OCI-LY1 (cell line): ENCODE measurements at regions not wholly inside any gene's neighbourhood (a gene's known extent, or its start where the extent isn't known, plus 50 kb on each side); places are given as distances from the start of the nearest gene placed in this dataset.

ENCODE experiments used
- EZH2 ChIP-seq: fragments of 200-600 bp; sonication (generic), shearing (Covaris generic); IDR thresholded peaks from 2 replicates; pipeline ENCODE4 v1.8.0; 2017; ENCODE audit warnings: borderline replicate concordance, mixed run types, mild to moderate bottlenecking, antibody characterized with exemption, low read length, moderate library complexity, mixed read lengths
- TF ChIP-seq, protein P1 (sequence below): fragments of 200-600 bp; sonication (generic), shearing (Covaris generic); IDR thresholded peaks from 2 replicates; pipeline ENCODE4 v1.5.1; 2017; ENCODE audit warnings: mild to moderate bottlenecking, antibody characterized with exemption, low read length, moderate library complexity, mixed read lengths

DNA sequence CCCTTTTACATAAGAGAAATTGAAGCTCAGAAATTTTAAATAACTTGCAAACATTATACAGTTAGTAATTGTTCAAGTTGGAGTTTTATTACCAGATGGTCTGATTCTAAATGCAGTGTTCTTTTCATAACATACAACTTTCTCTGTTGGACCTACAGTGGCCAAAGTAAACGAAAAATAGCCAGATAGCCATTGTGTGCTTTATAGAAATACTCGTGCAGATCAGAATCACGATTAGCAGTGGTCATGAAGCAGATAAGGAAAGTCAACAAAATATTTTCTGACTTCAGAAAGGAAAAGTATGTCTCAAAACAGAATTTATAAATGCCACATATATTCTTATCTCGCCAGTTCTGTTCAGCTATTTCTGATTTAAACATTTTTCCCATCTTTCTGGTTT, 436.9 kb downstream of the CNTN6 start:
- TF ChIP-seq, protein P1, sequence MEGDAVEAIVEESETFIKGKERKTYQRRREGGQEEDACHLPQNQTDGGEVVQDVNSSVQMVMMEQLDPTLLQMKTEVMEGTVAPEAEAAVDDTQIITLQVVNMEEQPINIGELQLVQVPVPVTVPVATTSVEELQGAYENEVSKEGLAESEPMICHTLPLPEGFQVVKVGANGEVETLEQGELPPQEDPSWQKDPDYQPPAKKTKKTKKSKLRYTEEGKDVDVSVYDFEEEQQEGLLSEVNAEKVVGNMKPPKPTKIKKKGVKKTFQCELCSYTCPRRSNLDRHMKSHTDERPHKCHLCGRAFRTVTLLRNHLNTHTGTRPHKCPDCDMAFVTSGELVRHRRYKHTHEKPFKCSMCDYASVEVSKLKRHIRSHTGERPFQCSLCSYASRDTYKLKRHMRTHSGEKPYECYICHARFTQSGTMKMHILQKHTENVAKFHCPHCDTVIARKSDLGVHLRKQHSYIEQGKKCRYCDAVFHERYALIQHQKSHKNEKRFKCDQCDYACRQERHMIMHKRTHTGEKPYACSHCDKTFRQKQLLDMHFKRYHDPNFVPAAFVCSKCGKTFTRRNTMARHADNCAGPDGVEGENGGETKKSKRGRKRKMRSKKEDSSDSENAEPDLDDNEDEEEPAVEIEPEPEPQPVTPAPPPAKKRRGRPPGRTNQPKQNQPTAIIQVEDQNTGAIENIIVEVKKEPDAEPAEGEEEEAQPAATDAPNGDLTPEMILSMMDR, result no peak
- no peak for TF ChIP-seq EZH2
